AG04449 (cell line): ENCODE measurements at regions not wholly inside any gene's neighbourhood (a gene's known extent, or its start where the extent isn't known, plus 50 kb on each side); places are given as distances from the start of the nearest gene placed in this dataset.

ENCODE experiments used
- CTCF ChIA-PET: fragments of 350-600 bp; formaldehyde crosslinking; extraction: SDS; loops from one replicate; lab custom pipeline; 2021; ENCODE audit warnings: antibody characterized with exemption; lab: Yijun Ruan, JAX
- POLR2A ChIA-PET: fragments of 400-600, 350-600 bp; formaldehyde crosslinking; extraction: SDS; loops from one replicate; lab custom pipeline; 2020; ENCODE audit warnings: antibody characterized with exemption, inconsistent platforms; lab: Yijun Ruan, JAX
- DNase-seq: peaks from one replicate; pipeline ENCODE4 v3.0.0-alpha.2; 2010; ENCODE audit warnings: low read depth, low spot score
- H3K4me3 ChIP-seq: 2 replicates; pipeline ENCODE4 v1.5.1; 2011; ENCODE audit warnings: low read depth, mild to moderate bottlenecking, control low read depth, low read length
- TF ChIP-seq, protein P1 (sequence below): IDR thresholded peaks from one replicate; pipeline ENCODE4 v1.5.1; 2011; ENCODE audit warnings: mild to moderate bottlenecking, moderate library complexity, low read length, control low read depth, inconsistent platforms; ENCODE audit not compliant: insufficient read depth; ENCODE audit errors: missing control alignments

DNA sequence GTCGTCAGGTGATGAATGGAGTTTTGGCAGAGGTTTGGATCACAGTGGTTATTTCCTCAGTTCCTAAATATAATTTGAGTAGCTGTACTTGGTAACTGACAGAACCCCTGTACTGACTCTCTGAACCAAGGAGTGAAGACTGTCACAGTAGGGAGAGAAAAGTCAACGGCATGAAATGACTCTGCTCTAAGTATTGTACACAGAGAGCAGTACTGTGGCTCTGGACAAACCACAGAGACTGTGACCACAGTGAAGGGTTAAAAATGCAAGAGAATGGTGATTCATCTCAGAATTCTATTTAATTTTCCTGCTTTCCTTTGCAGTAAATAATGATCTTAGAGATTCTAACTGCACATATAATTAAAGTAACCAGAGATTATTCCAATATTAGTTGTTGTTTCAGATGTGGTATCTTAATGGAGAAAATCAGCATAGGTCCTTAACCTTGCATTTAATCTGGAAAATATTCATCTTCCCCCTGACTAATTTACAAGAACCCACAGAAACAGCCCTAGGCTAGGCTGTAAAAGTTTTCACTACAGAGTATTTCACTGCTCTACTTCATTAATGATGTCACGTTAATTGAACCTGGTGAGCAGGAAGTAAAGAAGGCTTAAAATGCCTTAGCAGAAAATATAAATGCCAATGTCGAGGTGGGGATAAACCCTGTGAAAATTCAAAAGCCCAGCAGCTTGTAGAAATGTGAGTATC is 221.9 kb downstream of the LIG4 start:
- ChIA-PET CTCF (no interaction called here), POLR2A (no interaction called here)
- TF ChIP-seq, protein P1, sequence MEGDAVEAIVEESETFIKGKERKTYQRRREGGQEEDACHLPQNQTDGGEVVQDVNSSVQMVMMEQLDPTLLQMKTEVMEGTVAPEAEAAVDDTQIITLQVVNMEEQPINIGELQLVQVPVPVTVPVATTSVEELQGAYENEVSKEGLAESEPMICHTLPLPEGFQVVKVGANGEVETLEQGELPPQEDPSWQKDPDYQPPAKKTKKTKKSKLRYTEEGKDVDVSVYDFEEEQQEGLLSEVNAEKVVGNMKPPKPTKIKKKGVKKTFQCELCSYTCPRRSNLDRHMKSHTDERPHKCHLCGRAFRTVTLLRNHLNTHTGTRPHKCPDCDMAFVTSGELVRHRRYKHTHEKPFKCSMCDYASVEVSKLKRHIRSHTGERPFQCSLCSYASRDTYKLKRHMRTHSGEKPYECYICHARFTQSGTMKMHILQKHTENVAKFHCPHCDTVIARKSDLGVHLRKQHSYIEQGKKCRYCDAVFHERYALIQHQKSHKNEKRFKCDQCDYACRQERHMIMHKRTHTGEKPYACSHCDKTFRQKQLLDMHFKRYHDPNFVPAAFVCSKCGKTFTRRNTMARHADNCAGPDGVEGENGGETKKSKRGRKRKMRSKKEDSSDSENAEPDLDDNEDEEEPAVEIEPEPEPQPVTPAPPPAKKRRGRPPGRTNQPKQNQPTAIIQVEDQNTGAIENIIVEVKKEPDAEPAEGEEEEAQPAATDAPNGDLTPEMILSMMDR, result no peak
- no peak for DNase-seq
- no peak overlapping the region for H3K4me3 ChIP-seq

DNA sequence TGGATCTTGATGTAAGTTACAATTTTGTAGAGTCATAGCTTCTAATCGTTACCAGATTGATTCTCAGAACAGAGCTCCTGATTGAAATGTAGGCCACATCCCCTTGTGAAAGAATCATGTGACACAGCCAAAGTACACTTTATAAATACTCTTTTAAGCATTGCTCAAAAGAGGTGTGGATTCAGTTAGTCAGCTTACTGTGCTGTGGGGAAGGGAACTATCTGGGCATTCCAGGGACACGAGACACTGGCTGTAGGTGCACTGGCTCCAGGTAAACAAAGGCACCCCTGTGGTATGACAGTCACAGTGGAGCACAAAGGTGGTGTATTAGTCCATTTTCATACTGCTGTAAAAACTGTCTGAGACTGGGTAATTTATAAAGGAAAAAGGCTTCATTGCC is 222.8 kb downstream of the LIG4 start:
- no peak overlapping the region for H3K4me3 ChIP-seq
- ChIA-PET CTCF (no interaction called here), POLR2A (no interaction called here)
- no peak for DNase-seq
- TF ChIP-seq, protein P1, result no peak

DNA sequence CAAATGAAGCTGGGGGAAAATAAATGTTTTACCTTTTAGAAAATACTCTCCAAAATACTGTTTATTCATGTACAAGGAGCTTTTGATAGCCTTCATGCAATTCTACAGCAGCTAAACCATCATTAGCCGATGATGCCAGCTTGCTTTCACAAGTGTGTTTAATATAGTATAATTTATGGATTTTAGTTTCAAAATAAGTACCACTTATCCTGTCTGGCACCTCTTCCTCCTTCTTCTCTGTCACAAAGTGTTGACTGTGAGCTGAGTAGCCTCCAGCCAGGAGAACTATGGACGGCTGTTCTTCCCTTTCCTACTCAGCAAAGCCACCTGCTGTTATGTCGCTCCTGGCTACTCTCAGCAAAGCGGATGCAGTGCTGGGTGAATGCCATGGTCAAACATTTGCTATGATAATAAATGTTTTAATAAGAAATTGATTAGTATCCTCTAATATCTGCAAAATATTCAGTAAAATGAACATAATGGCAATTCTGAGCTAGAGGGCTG is 238.2 kb downstream of the LIG4 start:
- TF ChIP-seq, protein P1, result no peak
- H3K4me3 ChIP-seq, result no peak overlapping the region
- ChIA-PET POLR2A (no interaction called here), CTCF (no interaction called here)
- DNase-seq, result no peak

DNA sequence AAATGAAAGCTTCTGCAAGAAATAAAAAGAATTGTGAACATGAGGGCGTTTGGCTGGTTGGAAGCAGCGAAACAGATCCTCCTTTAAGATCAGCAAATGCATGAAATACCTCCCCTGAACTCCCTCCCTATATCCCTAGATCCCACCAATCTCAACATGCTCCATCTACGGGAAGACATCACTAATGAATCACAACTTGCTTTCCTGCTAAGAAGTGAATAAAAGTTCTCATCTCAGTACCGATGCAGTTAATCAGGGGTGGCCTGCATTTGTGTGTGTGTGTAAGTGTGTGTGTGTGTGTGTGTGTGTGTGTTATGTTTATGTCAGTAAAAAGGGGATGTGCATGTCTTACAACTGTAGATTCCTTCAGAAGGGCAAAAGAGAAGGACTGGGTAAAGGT is 238.7 kb downstream of the LIG4 start:
- CTCF ChIA-PET, result no interaction called here

DNA sequence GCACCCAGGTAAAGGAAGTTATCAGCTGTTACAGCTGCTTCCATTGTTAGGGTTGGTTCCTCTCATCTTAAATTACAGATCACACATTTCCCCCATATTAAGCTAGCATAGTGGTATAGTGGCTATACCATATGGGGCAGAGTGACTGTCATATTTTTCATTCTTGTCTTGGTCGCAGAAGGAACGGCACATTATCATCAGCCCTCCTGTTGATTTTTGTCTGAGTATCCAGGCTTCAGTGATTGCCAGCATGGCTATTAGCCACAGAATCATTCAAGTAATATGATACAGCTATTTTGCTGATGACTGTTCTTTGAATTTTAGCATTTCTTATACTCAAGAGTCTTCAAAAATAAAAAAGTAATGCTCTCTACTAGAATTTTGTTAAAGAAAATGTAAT is 240.9 kb downstream of the LIG4 start:
- ChIA-PET CTCF (no interaction called here), POLR2A (no interaction called here)
- DNase-seq, result no peak
- TF ChIP-seq, protein P1, result no peak
- no peak overlapping the region for H3K4me3 ChIP-seq

More for the DNA sequence above, 238.7 kb downstream of the LIG4 start:
- no peak for DNase-seq
- no peak overlapping the region for H3K4me3 ChIP-seq
- POLR2A ChIA-PET, result no interaction called here
- TF ChIP-seq, protein P1, result no peak

DNA sequence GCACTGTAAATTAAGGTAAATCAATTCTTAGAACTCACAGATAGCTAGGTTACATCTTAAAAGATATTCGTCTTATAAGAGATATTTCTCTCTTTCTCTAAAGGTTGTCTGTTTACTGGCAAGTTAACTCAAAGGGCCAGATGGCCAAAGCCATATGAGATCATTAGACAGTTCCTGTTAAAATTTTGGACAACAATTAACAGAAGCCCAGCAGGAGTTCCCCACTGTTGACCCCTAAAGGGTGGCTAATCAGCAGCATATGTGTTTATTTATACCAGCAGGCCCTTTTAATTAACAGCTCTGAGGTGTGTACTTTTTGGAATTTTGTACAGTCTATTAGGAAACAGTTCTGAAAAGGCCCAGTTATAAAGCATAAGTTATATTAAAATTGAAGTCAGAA is 245.8 kb downstream of the LIG4 start:
- ChIA-PET POLR2A (no interaction called here), CTCF (no interaction called here)
- TF ChIP-seq, protein P1, result no peak
- H3K4me3 ChIP-seq, result no peak overlapping the region
- DNase-seq, result no peak
